Uterus (tissue), 2 donors: ENCODE measurements at regions not wholly inside any gene's neighbourhood (a gene's known extent, or its start where the extent isn't known, plus 50 kb on each side); places are given as distances from the start of the nearest gene placed in this dataset.

Experiments used
- CTCF ChIP-seq, 4 experiments: fragments of 200-600 bp in 2 of 4; fragments of 450-650 bp in 2 of 4; sonication (generic) in 2 of 4; IDR thresholded peaks; one replicate each; pipeline ENCODE4 v1.5.1; 2016 to 2019; ENCODE audit warnings: antibody characterized with exemption in 4 of 4, mild to moderate bottlenecking in 2 of 4, moderate library complexity in 1 of 4
- POLR2A ChIP-seq, 2 donors: fragments of 450-650 bp; IDR thresholded peaks; one replicate each; pipeline ENCODE4 v1.6.1; 2016; ENCODE audit warnings: antibody characterized with exemption in 2 of 2, mild to moderate bottlenecking in 1 of 2, moderate library complexity in 1 of 2

GRCh38 chr6:19454721-19455392 lies 382.3 kb upstream of the ID4 start:
- TF ChIP-seq POLR2A (IDR thresholded peaks at IDR 0.05) = no peak
- no peak for TF ChIP-seq CTCF (IDR thresholded peaks at IDR 0.05)
